HepG2 (cell line): ENCODE measurements at regions not wholly inside any gene's neighbourhood (a gene's known extent, or its start where the extent isn't known, plus 50 kb on each side); places are given as distances from the start of the nearest gene placed in this dataset.

Experiments used
- ATF3 ChIP-seq: sonication (generic); formaldehyde crosslinking; IDR thresholded peaks from 2 replicates; pipeline ENCODE4 v1.4.0; 2020; ENCODE audit warnings: missing genetic modification reagents
- CTCF ChIP-seq: sonication (generic); formaldehyde crosslinking; IDR thresholded peaks from 2 replicates; pipeline ENCODE4 v1.5.0; 2020; ENCODE audit warnings: mild to moderate bottlenecking, missing genetic modification reagents, moderate library complexity
- ETS1 ChIP-seq: sonication (generic); formaldehyde crosslinking; IDR thresholded peaks from 2 replicates; pipeline ENCODE4 v1.4.0; 2020; ENCODE audit warnings: missing genetic modification reagents
- IRF1 ChIP-seq: sonication (generic); formaldehyde crosslinking; IDR thresholded peaks from 2 replicates; pipeline ENCODE4 v1.4.0; 2020; ENCODE audit warnings: low read depth, mild to moderate bottlenecking, missing genetic modification reagents
- KLF11 ChIP-seq: IDR thresholded peaks from 2 replicates; pipeline ENCODE4 v1.6.1; 2016; ENCODE audit warnings: missing compliant biosample characterization
- MYC ChIP-seq: sonication (generic); formaldehyde crosslinking; IDR thresholded peaks from 2 replicates; pipeline ENCODE4 v1.9.0; 2021; ENCODE audit warnings: missing genetic modification reagents, borderline replicate concordance
- TCF7 ChIP-seq: sonication (generic); IDR thresholded peaks from 2 replicates; pipeline ENCODE4 v1.6.1; 2016; ENCODE audit warnings: antibody characterized with exemption, low read depth
- ZBTB4 ChIP-seq: sonication (generic); formaldehyde crosslinking; IDR thresholded peaks from 2 replicates; pipeline ENCODE4 v1.4.0; 2020; ENCODE audit warnings: missing genetic modification reagents, mild to moderate bottlenecking, borderline replicate concordance
- ZNF281 ChIP-seq: sonication (generic); formaldehyde crosslinking; IDR thresholded peaks from 2 replicates; pipeline ENCODE4 v1.4.0; 2020; ENCODE audit warnings: missing genetic modification reagents, borderline replicate concordance
- ZNF354B ChIP-seq: sonication (generic); formaldehyde crosslinking; IDR thresholded peaks from 2 replicates; pipeline ENCODE4 v1.8.0; 2022; ENCODE audit warnings: mild to moderate bottlenecking, missing genetic modification reagents
- ZNF562 ChIP-seq: sonication (generic); formaldehyde crosslinking; IDR thresholded peaks from 2 replicates; pipeline ENCODE4 v1.8.0; 2022; ENCODE audit warnings: missing genetic modification reagents, borderline replicate concordance

GRCh38 chrX:1027680-1028079 is 184.8 kb downstream of the CRLF2 start:
- TF ChIP-seq ATF3 (CRISPR knock-in tag), result no peak
- TF ChIP-seq ZNF354B, result no peak
- TF ChIP-seq IRF1, result no peak
- no peak for TF ChIP-seq ETS1
- no peak for TF ChIP-seq KLF11
- TF ChIP-seq ZNF281 (CRISPR knock-in tag), result no peak
- no peak for TF ChIP-seq MYC (CRISPR knock-in tag)
- no peak for TF ChIP-seq TCF7
- TF ChIP-seq CTCF (CRISPR knock-in tag), result no peak
- no peak for TF ChIP-seq ZBTB4 (CRISPR knock-in tag)
- no peak for TF ChIP-seq ZNF562 (CRISPR knock-in tag)
